HL-60 (cell line): ENCODE measurements at regions not wholly inside any gene's neighbourhood (a gene's known extent, or its start where the extent isn't known, plus 50 kb on each side); places are given as distances from the start of the nearest gene placed in this dataset.
"Not testable (repeated sequence)": the region's sequence is repeated elsewhere in the genome, so short reads cannot be mapped to it uniquely, and the experiment has no call there.

Source experiments
- DNase-seq, 2 experiments: peaks; one replicate each; pipeline ENCODE4 v3.0.0-alpha.2; 2010 to 2020; ENCODE audit warnings: low read depth in 1 of 2, low spot score in 1 of 2
- H3K27ac ChIP-seq: fragments of 250-450 bp; sonication (Bioruptor Pico); replicated peaks from 2 replicates; pipeline ENCODE4 v1.5.1; 2020; ENCODE audit warnings: mild to moderate bottlenecking, moderate library complexity
- H3K27me3 ChIP-seq: fragments of 250-450 bp; sonication (Bioruptor Pico); 2 replicates; pipeline ENCODE4 v1.5.1; 2021; ENCODE audit warnings: mild to moderate bottlenecking, moderate library complexity; ENCODE audit not compliant: insufficient read depth, poor library complexity, severe bottlenecking
- H3K4me3 ChIP-seq: replicated peaks from 2 replicates; pipeline ENCODE4 v1.5.1; 2011; ENCODE audit warnings: mild to moderate bottlenecking, control low read depth, low read length; ENCODE audit not compliant: insufficient read depth
- CTCF ChIP-seq: IDR thresholded peaks from one replicate; pipeline ENCODE4 v1.5.1; 2011; ENCODE audit warnings: low read length, control low read depth, inconsistent platforms; ENCODE audit not compliant: insufficient read depth
- GABPA ChIP-seq: IDR thresholded peaks from 2 replicates; pipeline ENCODE4 v1.6.1; 2012; ENCODE audit warnings: low read depth
- POLR2AphosphoS5 ChIP-seq: IDR thresholded peaks from 2 replicates; pipeline ENCODE4 v1.6.1; 2012; ENCODE audit warnings: low read depth
- REST ChIP-seq: IDR thresholded peaks from 2 replicates; pipeline ENCODE4 v1.6.1; 2012; ENCODE audit warnings: low read depth; ENCODE audit not compliant: insufficient replicate concordance
- SPI1 ChIP-seq: IDR thresholded peaks from 2 replicates; pipeline ENCODE4 v1.6.1; 2012; ENCODE audit warnings: low read depth, mild to moderate bottlenecking, borderline replicate concordance

- H3K27ac ChIP-seq = no peak overlapping the region
- TF ChIP-seq SPI1 (no peak), POLR2AphosphoS5 (no peak), CTCF (no peak), REST (no peak), GABPA (no peak)
- H3K4me3 ChIP-seq = no peak overlapping the region
- H3K27me3 ChIP-seq = no peaks in the 10 kb centered on the region
- no peak for DNase-seq
These were observed 196.7 kb downstream of the SHQ1 start for GRCh38 chr3:72651498-72651897.

DNA sequence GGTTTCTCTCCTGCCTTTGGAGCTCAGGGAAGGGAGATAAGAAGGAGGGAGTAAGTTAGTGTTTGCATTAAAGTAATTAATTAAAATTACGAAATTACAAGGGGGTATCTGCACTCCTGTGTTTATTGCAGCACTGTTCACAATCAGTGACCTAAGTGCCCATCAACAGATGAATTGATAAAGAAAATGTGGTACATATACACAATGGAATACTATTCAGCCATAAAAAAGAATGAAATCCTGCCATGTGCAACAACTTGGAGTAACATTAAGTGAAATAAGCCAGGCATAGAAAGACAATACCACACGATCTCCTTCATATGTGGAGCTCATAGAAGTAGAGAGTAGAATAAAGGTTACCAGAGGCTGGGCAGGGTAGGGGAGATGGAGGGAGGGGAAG is 202.0 kb downstream of the SHQ1 start:
- H3K4me3 ChIP-seq = no peak overlapping the region
- no peaks in the 10 kb centered on the region for H3K27me3 ChIP-seq
- no peak for DNase-seq
- H3K27ac ChIP-seq = no peak overlapping the region
- TF ChIP-seq GABPA (no peak), POLR2AphosphoS5 (no peak), SPI1 (no peak)

GRCh38 chr3:72643635-72644034 is 204.6 kb downstream of the SHQ1 start:
- H3K4me3 ChIP-seq, H3K27ac ChIP-seq, DNase-seq, H3K27me3 ChIP-seq: not testable (repeated sequence)

DNA sequence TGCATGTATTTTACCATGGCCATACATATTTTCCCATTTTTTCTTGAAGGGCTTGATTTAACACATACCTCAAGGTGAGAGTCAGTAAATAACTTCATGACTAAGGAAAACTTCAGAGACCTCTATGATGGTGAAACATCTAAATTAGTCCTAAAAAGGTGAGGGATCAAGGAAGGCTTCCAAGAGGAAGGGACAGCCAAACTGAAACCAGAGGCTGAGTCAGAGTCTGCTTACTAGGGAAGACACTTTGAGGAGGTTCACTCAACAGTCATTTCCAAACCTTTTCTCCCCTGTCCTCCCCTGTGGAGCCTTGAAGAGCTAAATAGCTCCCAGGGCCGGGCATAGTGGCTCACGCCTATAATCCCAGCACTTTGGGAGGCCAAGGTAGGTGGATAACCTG is 206.6 kb downstream of the SHQ1 start:
- Histone ChIP-seq H3K27ac (no peak overlapping the region), H3K27me3 (no peaks in the 10 kb centered on the region), H3K4me3 (no peak overlapping the region)
- TF ChIP-seq GABPA (no peak), CTCF (no peak), REST (no peak), SPI1 (no peak), POLR2AphosphoS5 (no peak)
- DNase-seq = no peak

- no peak for DNase-seq
- Histone ChIP-seq H3K27ac (no peak overlapping the region), H3K27me3 (no peaks in the 10 kb centered on the region), H3K4me3 (no peak overlapping the region)
- TF ChIP-seq SPI1 (no peak), POLR2AphosphoS5 (no peak), CTCF (no peak), REST (no peak), GABPA (no peak)
These were observed 207.2 kb downstream of the SHQ1 start for GRCh38 chr3:72641072-72641471.
